Pancreas (tissue), 10 donors: ENCODE measurements at regions not wholly inside any gene's neighbourhood (a gene's known extent, or its start where the extent isn't known, plus 50 kb on each side); places are given as distances from the start of the nearest gene placed in this dataset.
"Not testable (repeated sequence)": the region's sequence is repeated elsewhere in the genome, so short reads cannot be mapped to it uniquely, and the experiment has no call there.

Experiments used
- ATAC-seq, 4 donors: fragments of 200-7000 bp; cut with Tn5 transposase; one replicate each; pipeline versions ENCODE4 v1.8.0 to v1.9.1; 2020; ENCODE audit warnings: mild to moderate bottlenecking in 4 of 4, moderate library complexity in 4 of 4
- DNase-seq, 6 donors: peaks; one replicate each; pipeline ENCODE4 v3.0.0-alpha.2; 2020
- FAIRE-seq: peaks from 2 replicates; lab custom pipeline; 2012; peaks lifted over from hg19 to GRCh38; lab: Jason Lieb, UNC
- H3K27ac ChIP-seq, 4 donors: fragments of 200-600 bp; sonication (generic); 1 replicate in 3 of 4; 2 replicates in 1 of 4; pipeline versions ENCODE4 v1.5.0 to v1.8.0; 2020
- H3K27me3 ChIP-seq, 4 donors: fragments of 200-600 bp; one replicate each; pipeline ENCODE4 v1.8.0; 2021
- H3K36me3 ChIP-seq, 3 donors: fragments of 200-600 bp; sonication (generic) in 1 of 3; one replicate each; pipeline versions ENCODE4 v1.5.0 to v1.8.0; 2020 to 2021
- H3K4me1 ChIP-seq, 3 donors: fragments of 200-600 bp; one replicate each; pipeline ENCODE4 v1.8.0; 2021
- H3K4me3 ChIP-seq, 4 donors: fragments of 200-600 bp; sonication (generic) in 2 of 4; one replicate each; pipeline versions ENCODE4 v1.5.0 to v1.8.0; 2020 to 2021
- H3K9me3 ChIP-seq, 4 donors: fragments of 200-600 bp; one replicate each; pipeline ENCODE4 v1.8.0; 2021
- CTCF ChIP-seq, 4 donors: fragments of 200-600 bp; sonication (generic) in 3 of 4; IDR thresholded peaks; one replicate each; pipeline versions ENCODE4 v1.5.0 to v1.8.0; 2021; ENCODE audit warnings: antibody characterized with exemption in 4 of 4
- WGBS, 2 donors: extraction: QIAGEN DNeasy Blood & Tissue Kit; methylation state at CpG; one replicate each; pipeline ENCODE4 v1.1.7; 2013; 5-methylcytosine and 5-hydroxymethylcytosine counted together
- intact Hi-C, 3 donors: fragments of 100-400 bp; cut with DNase I; formaldehyde crosslinking; loops; one replicate each; pipeline versions ENCODE4 v1.11.1 to v1.14.2; 2022
- donor health status: healthy with polysubstance abuse.
- donor health status: DM: no; HTN: no; CAD: no; lungs with moderate emphysema.
- donor health status: DM: no; HTN: no; CAD: no.
- donor health status: control.
- donor health status: control.
- donor health status: Bipolar disorder and iron deficiency.
- donor health status: DM: yes; HTN: yes; CAD: no.
- donor health status: DM: no; HTN: no; CAD: no.
- donor health status: DM: no; HTN: no; CAD: no.
- donor health status: DM: yes; HTN: yes; CAD: no.

- no peak for TF ChIP-seq CTCF (IDR thresholded peaks at IDR 0.05)
- WGBS, 2 donors = 49 to 68% methylated on average over 2 of the region's 2 CpGs
- ATAC-seq (no peak), DNase-seq (no peak), FAIRE-seq (no peak)
- Histone ChIP-seq H3K4me3 (no peak overlapping the region), H3K27ac (no peak overlapping the region), H3K9me3 (no peaks in the 10 kb centered on the region), H3K36me3 (no peaks in the 10 kb centered on the region), H3K4me1 (no peaks in the 10 kb centered on the region), H3K27me3 (no peaks in the 10 kb centered on the region)
- intact Hi-C loops = no loop called here
Measured at GRCh38 chr21:17264182-17264581, 248.7 kb upstream of the CXADR start.

- WGBS, 2 donors = 58 to 65% methylated on average over 3 of the region's 3 CpGs
- Histone ChIP-seq H3K4me1 (no peaks in the 10 kb centered on the region), H3K27ac (no peak overlapping the region), H3K27me3 (no peaks in the 10 kb centered on the region), H3K36me3 (no peaks in the 10 kb centered on the region), H3K4me3 (no peak overlapping the region), H3K9me3 (no peaks in the 10 kb centered on the region)
- no peak for TF ChIP-seq CTCF (IDR thresholded peaks at IDR 0.05)
- ATAC-seq (no peak), DNase-seq (no peak), FAIRE-seq (no peak)
- intact Hi-C loops = no loop called here
Measured at GRCh38 chr21:17269760-17270159, 243.1 kb upstream of the CXADR start.

- peak; percentile 43 for FAIRE-seq
Measured at GRCh38 chr21:17270229-17270628, 242.6 kb upstream of the CXADR start.

GRCh38 chr21:17279663-17280062 lies 233.2 kb upstream of the CXADR start:
- no peaks in the 10 kb centered on the region for H3K4me1 ChIP-seq
- FAIRE-seq = no peak
- H3K4me3 ChIP-seq = no peak overlapping the region
- H3K27ac ChIP-seq = no peak overlapping the region
- intact Hi-C loops = no loop called here
- no peak for TF ChIP-seq CTCF (IDR thresholded peaks at IDR 0.05)
- no peaks in the 10 kb centered on the region for H3K9me3 ChIP-seq
- no peak for DNase-seq
- no peaks in the 10 kb centered on the region for H3K27me3 ChIP-seq
- no peak for ATAC-seq
- WGBS, 2 donors = 42 to 54% methylated on average over 3 of the region's 3 CpGs
- no peaks in the 10 kb centered on the region for H3K36me3 ChIP-seq

More at GRCh38 chr21:17270229-17270628, 242.6 kb upstream of the CXADR start:
- Histone ChIP-seq H3K4me3 (no peak overlapping the region), H3K9me3 (no peaks in the 10 kb centered on the region), H3K27ac (no peak overlapping the region), H3K4me1 (no peaks in the 10 kb centered on the region), H3K36me3 (no peaks in the 10 kb centered on the region), H3K27me3 (no peaks in the 10 kb centered on the region)
- TF ChIP-seq CTCF (IDR thresholded peaks at IDR 0.05) = peak in 2 of 4 donors; percentile 17 to 24
- no peak for DNase-seq
- 1 to 3% methylated on average over 1 of the region's 1 CpG for WGBS, 2 donors
- ATAC-seq = peak in 3 of 4 donors; percentile 73 to 74 (median 74)
- intact Hi-C loops = no loop called here

GRCh38 chr21:17293016-17293562 lies 219.8 kb upstream of the CXADR start:
- WGBS, 2 donors = 73 to 79% methylated on average over 9 to 11 of the region's 11 CpGs
- intact Hi-C loops, FAIRE-seq: not testable (repeated sequence)

More at GRCh38 chr21:17293016-17293562, 219.8 kb upstream of the CXADR start:
- H3K27ac ChIP-seq, H3K36me3 ChIP-seq, H3K4me1 ChIP-seq, DNase-seq, H3K4me3 ChIP-seq, H3K9me3 ChIP-seq, H3K27me3 ChIP-seq, ATAC-seq: not testable (repeated sequence)
